ENCODE measurements at regions not wholly inside any gene's neighbourhood (a gene's known extent, or its start where the extent isn't known, plus 50 kb on each side); places are given as distances from the start of the nearest gene placed in this dataset.
"Not testable (repeated sequence)": the region's sequence is repeated elsewhere in the genome, so short reads cannot be mapped to it uniquely, and the experiment has no call there.

GRCh38 chr12:47369085-47369484 is 289.3 kb upstream of the AMIGO2 start:
- WGBS, 2 donors: 84 to 90% methylated on average over 4 of the region's 4 CpGs
- no peaks in the 10 kb centered on the region for H3K4me1 ChIP-seq
- no peaks in the 10 kb centered on the region for H3K36me3 ChIP-seq (ENCODE audit: low read depth, missing control alignments)
- no peak for TF ChIP-seq CTCF (IDR thresholded peaks at IDR 0.05)
- TF ChIP-seq POLR2A (IDR thresholded peaks at IDR 0.05): no peak
- no peak for DNase-seq
- H3K9me3 ChIP-seq: no peaks in the 10 kb centered on the region
- H3K4me3 ChIP-seq: no peak overlapping the region
- H3K27me3 ChIP-seq: no peaks in the 10 kb centered on the region
- intact Hi-C loops (cut with DNase I; ENCODE audit: low total_unique reads): no loop called here
- H3K27ac ChIP-seq: no peak overlapping the region

GRCh38 chr12:47367912-47368537 is 288.3 kb upstream of the AMIGO2 start:
- WGBS, 2 donors: 68 to 77% methylated on average over 6 of the region's 6 CpGs
- DNase-seq: no peak
- H3K27ac ChIP-seq: no peak overlapping the region

GRCh38 chr12:47366579-47366978 is 286.8 kb upstream of the AMIGO2 start:
- no peaks in the 10 kb centered on the region for H3K36me3 ChIP-seq (ENCODE audit: low read depth, missing control alignments)
- TF ChIP-seq CTCF (IDR thresholded peaks at IDR 0.05) (no peak), POLR2A (IDR thresholded peaks at IDR 0.05) (no peak)
- H3K27ac ChIP-seq: no peak overlapping the region
- no peaks in the 10 kb centered on the region for H3K4me1 ChIP-seq
- H3K9me3 ChIP-seq: no peaks in the 10 kb centered on the region
- WGBS, 2 donors: 73 to 80% methylated on average over 2 of the region's 2 CpGs
- intact Hi-C loops (cut with DNase I; ENCODE audit: low total_unique reads): no loop called here
- no peak for DNase-seq
- H3K4me3 ChIP-seq: no peak overlapping the region
- H3K27me3 ChIP-seq: no peaks in the 10 kb centered on the region

More at GRCh38 chr12:47367912-47368537, 288.3 kb upstream of the AMIGO2 start:
- intact Hi-C loops (cut with DNase I; ENCODE audit: low total_unique reads): no loop called here
- no peaks in the 10 kb centered on the region for H3K36me3 ChIP-seq (ENCODE audit: low read depth, missing control alignments)
- no peaks in the 10 kb centered on the region for H3K27me3 ChIP-seq
- no peak overlapping the region for H3K4me3 ChIP-seq
- H3K9me3 ChIP-seq: no peaks in the 10 kb centered on the region
- no peak for TF ChIP-seq CTCF (IDR thresholded peaks at IDR 0.05)
- TF ChIP-seq POLR2A (IDR thresholded peaks at IDR 0.05): no peak
- H3K4me1 ChIP-seq: no peaks in the 10 kb centered on the region

GRCh38 chr12:47366157-47366556 is 286.4 kb upstream of the AMIGO2 start:
- Histone ChIP-seq H3K36me3 (ENCODE audit: low read depth, missing control alignments) (no peaks in the 10 kb centered on the region), H3K9me3 (no peaks in the 10 kb centered on the region), H3K27me3 (no peaks in the 10 kb centered on the region), H3K4me1 (no peaks in the 10 kb centered on the region), H3K27ac (no peak overlapping the region), H3K4me3 (no peak overlapping the region)
- TF ChIP-seq POLR2A (IDR thresholded peaks at IDR 0.05): no peak
- no peak for TF ChIP-seq CTCF (IDR thresholded peaks at IDR 0.05)
- DNase-seq: no peak
- WGBS, 2 donors: 66 to 70% methylated on average over 2 of the region's 2 CpGs
- intact Hi-C loops (cut with DNase I; ENCODE audit: low total_unique reads): no loop called here

- H3K27ac ChIP-seq; DNase-seq; intact Hi-C loops (cut with DNase I; ENCODE audit: low total_unique reads); H3K36me3 ChIP-seq (ENCODE audit: low read depth, missing control alignments); H3K9me3 ChIP-seq; H3K4me3 ChIP-seq; H3K27me3 ChIP-seq; H3K4me1 ChIP-seq: not testable (repeated sequence)
- 85 to 93% methylated on average over 7 of the region's 7 CpGs for WGBS, 2 donors
Measured at GRCh38 chr12:47365443-47366076, 285.8 kb upstream of the AMIGO2 start.
